ENCODE measurements at regions not wholly inside any gene's neighbourhood (a gene's known extent, or its start where the extent isn't known, plus 50 kb on each side); places are given as distances from the start of the nearest gene placed in this dataset.

GRCh38 chr9:129459547-129460322, 161.2 kb downstream of the C9orf50 start:
- TF ChIP-seq CTCF (IDR thresholded peaks at IDR 0.05) (no peak), POLR2A (IDR thresholded peaks at IDR 0.05) (no peak)

Measured in body of pancreas (tissue), 4 donors.